ENCODE measurements at regions not wholly inside any gene's neighbourhood (a gene's known extent, or its start where the extent isn't known, plus 50 kb on each side); places are given as distances from the start of the nearest gene placed in this dataset.

GRCh38 chr1:4330805-4331766 lies 323.3 kb upstream of the AJAP1 start:
- no peak for DNase-seq

- DNase-seq, result no peak
Measured at GRCh38 chr1:4331767-4332163, 322.6 kb upstream of the AJAP1 start.

DNA sequence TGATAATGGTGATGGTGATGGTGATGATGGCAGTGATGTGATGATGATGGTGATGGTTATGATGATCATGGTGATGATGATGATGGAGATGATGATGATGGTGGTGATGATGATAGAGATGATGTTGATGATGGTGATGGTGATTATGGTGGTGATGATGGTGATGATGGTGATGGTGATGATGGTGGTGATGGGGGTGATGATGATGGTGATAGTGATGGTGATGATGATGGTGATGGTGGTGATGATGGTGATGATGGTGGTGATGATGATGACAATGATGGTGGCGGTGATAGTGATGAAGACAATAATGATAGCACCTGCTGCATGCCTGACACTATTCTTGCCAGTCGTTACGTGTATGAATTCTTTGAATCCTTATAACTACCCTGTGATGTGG lies 317.9 kb upstream of the AJAP1 start:
- no peak for DNase-seq

GRCh38 chr1:4341421-4341820 lies 313.0 kb upstream of the AJAP1 start:
- DNase-seq, result no peak

DNA sequence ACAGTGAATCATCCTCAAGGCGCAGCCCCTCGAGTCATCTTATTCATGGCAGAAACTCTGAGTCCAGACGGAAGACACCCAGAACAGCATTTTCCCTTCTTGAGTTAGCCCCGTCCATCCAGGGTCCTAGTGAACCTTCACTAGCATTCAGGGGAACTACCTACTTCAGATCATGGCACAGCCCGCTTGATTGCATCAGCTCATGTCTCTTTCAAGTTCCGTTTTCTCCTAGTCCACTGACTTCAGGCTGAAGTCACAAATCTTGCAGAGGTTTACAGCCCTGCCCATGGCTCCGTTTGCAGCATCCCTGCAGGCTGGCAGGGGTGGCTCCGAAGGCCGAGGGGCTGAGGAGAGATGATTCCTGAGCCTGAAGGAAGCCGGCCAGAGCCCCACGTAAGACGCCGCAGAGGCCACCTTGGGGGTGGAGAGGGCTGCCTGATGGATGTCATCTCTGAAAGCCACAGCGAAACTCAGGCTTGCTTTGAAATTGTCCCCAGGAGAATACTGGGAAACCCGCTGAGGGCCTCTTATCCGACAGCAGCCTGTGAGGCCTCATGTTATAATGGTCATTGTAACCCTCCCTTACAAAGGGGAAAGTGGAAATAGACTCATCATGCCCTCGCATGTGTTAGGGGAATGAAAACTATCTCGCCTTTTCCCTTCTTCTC lies 310.2 kb upstream of the AJAP1 start:
- DNase-seq, result no peak

DNA sequence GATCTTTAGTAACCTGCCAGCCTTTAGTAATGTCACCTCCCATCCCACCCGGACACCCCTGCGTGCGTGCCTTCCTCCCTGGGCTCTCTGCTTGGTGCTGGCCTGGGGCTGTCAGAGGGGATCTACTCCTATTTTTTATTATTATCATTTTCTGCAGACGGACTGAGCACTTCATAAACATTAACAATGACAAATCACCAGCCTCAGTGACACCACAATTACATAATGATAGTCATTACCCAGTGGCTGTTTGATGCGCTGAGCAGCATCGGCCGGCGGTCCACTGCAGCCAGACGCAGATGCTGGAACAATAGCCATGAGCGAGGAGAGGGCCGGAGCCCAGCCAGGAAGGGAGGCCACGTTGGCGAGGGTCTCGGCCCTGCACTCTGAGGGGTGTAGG lies 309.3 kb upstream of the AJAP1 start:
- DNase-seq, result no peak

DNA sequence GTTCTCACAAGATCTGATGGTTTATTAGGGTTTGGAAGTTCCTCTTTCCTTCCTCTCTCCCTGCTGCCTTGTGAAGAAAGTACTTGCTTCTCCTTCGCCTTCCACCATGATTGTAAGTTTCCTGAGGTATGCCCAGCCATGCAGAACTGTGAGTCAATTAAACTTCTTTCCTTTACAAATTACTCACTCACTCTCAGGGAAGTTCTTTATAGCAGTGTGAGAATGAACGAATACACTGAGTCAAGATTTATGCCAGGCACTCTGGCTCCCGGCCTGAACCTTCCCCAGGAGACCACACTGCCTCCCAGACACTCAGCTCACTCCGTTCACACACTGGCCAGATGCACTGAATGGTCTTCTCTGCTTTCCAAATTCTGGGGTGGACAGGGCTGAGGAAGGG lies 308.3 kb upstream of the AJAP1 start:
- no peak for DNase-seq

DNA sequence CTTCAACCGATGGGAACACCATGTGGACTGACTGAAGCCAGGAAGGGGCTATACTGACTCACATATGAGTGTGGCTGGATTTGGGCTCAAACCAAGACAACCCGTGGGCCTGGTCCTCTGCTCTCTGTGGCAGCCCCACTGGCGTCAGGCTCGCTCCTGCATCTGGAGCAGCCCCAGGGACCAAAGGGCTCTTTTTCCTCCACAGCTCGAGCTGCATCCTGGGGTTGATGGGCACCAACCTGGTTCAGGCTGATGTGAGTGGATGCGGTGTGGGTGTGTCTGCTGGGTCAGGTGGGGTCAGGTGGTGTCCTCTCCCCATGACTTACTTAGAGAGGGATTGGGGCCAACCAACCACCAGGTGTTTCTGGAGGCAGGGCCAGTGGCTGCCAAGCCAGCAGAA lies 303.0 kb upstream of the AJAP1 start:
- no peak for DNase-seq

DNA sequence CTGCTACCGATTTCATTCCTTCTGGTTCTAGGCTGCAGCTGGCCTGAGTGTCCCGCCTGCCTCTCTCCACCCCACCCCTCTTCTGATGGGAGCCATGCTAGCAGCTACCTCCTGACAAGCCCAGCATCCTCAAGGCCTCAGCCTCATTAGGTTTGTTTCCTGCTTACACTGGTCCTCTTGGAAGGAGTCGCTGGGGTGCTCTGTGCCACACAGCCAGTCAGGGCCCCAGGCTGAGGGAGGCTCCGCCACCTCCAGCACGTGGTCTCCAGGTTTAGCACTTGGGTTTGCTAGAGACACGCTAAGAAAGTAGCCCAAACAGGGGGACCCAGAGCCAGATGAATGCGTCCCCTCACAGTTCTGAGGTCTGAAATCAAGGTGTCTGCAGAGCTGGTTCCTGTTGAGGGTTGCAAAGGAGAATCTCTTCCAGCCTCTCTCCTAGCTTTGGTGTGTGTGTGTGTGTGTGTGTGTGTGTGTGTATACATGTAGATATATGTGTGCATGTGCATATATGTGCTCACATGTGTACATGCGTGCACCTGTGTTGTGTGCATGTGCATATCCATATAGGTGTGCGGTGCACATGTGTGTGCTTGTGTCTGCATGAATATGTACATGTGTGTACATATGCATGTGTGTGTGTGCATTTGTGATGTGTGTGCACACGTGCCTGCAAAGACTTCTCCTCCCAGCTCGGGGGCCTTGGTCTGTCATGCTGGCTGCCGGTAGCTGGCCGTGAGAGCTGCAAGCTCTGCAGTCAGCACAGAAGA lies 301.1 kb upstream of the AJAP1 start:
- DNase-seq, result no peak

- DNase-seq, result no peak
Measured at GRCh38 chr1:4355839-4356238, 298.6 kb upstream of the AJAP1 start.

- DNase-seq, result no peak
Measured at GRCh38 chr1:4362314-4363044, 291.9 kb upstream of the AJAP1 start.

- no peak for DNase-seq
Measured at GRCh38 chr1:4366091-4366490, 288.3 kb upstream of the AJAP1 start.

DNA sequence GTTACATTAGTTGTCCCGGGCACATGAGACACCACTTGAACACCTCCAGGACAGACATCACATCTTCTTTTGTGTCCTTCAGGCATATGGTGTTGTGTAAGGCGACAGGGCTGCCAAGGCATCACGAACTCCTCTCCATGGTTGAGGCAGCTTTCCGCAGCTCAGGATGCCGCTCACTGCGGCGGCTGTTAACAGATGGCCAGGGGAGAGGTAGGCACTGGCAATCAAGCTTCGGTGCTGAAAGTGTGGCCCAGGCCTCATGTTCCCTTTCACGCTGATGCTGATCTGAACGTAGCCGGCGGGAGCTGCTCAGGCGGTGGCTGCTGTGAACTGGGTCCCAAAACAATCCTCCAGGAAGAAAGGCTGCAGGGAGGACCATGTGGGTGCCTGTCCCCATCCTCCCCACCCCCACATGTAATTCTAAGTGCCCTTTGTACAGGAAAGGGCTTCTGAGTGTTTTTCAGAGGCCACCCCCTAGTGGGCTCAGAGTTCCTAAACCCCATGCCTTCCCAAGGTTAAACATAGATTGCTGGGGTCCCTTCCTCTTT lies 287.1 kb upstream of the AJAP1 start:
- DNase-seq, result no peak

DNA sequence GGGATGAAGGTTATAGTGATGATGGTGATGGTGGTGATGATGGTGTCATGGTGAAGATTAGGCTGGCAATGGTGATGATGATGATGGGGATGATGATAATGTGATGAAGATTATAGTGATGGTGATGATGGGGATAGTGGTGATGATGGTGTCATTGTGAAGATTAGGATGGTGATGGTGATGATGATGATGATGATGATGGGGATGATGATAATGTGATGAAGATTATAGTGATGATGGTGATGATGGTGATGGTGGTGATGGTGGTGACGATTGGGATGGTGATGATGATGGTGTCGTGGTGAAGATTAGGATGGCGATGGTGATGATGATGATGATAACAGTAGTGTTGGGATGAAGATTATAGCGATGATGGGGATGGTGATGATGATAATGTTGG lies 285.1 kb upstream of the AJAP1 start:
- no peak for DNase-seq

DNA sequence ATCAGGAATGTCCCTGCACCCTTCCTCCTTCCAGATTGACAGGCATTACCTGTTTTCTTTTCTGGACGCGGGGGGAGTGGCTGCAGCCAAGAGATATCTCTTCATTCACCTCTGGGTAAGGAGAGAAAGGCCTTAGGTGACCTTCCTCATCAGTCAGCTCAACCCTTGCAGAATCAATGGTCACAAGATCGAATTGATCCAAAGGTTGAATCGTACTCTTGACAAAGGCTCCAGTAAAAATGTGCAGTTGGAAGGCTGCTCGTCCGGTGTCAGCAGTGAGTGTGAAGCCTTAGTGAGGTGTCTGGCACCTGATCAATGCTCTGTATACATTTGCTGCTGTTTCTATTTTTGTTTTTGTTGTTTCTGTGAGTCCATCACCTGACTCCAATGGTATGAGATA lies 282.6 kb upstream of the AJAP1 start:
- DNase-seq, result no peak

DNA sequence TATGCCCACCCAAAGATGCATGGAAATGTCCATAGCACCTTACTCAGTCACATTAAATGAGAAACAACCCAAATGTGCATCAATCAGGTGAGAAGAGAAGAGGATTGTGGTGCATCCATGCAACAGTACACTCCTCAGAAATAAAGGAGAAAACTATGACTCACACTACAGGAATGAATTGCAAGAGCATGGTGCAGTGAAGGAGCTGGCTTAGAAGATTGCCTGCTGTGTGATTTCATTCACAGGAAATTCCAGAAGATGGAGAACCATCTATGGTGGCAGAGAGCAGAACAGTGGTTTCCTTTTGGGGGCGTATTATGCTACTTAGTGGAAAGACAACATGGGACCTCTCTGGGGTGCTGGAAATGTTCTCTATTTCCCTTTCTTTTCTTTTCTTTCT lies 278.6 kb upstream of the AJAP1 start:
- DNase-seq, result no peak

DNA sequence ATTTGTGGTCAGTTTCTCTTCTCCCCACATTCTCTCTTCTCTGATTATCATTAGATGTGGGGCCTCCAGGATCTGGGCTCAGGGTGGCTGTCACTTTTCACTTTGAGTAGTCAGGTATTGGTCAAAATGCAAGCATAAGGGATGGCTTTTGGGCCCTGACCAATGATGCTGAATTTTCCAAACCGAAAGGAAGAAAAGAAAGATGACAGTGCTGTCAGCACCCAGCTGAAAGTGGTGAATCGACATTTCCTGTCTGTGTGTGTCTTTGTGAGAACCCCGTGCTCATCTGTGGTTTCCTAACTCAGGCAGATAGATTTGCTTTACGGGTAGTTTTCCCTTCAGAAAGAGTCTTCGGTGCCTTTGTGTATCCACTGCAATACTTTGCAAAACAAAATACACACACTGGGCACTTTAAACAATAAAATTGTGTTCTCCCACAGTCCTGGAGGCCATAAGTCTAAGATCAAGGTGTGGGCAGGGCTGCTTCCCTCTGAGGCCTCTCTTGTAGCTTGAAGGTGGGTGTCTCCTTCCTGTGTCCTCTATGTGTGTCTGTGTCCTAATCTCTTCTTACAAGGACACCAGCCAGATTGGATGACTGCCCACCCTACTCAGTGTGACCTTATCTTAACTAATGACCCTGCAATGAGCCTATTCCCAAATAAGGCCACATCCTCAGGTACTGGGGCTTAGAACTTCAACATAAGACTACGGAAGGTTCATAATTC lies 274.8 kb upstream of the AJAP1 start:
- DNase-seq, result no peak

GRCh38 chr1:4380564-4381168 lies 273.7 kb upstream of the AJAP1 start:
- no peak for DNase-seq

- DNase-seq, result no peak
Measured at GRCh38 chr1:4393191-4393590, 261.2 kb upstream of the AJAP1 start.

GRCh38 chr1:4394366-4394765 lies 260.0 kb upstream of the AJAP1 start:
- DNase-seq, result no peak

- DNase-seq, result no peak
Measured at GRCh38 chr1:4395158-4395557, 259.3 kb upstream of the AJAP1 start.
